Activated CD4-positive, alpha-beta T cell treated with anti-CD3 and anti-CD28 coated beads for 36 hours (primary cell): ENCODE measurements at regions not wholly inside any gene's neighbourhood (a gene's known extent, or its start where the extent isn't known, plus 50 kb on each side); places are given as distances from the start of the nearest gene placed in this dataset.

Experiments
- ATAC-seq: fragments of 200-7000 bp; cut with Tn5 transposase; one replicate; pipeline ENCODE4 v1.10.0; 2021; ENCODE audit warnings: mild to moderate bottlenecking, moderate library complexity
- CTCF ChIA-PET: fragments of 350-600 bp; sonication (Branson Sonifier 250); formaldehyde crosslinking; loops from one replicate; lab custom pipeline; 2021; ENCODE audit warnings: antibody characterized with exemption; lab: Charles Lee
- POLR2A ChIA-PET: fragments of 350-600 bp; sonication (Branson Sonifier 250); formaldehyde crosslinking; loops from one replicate; lab custom pipeline; 2021; ENCODE audit warnings: antibody characterized with exemption, inconsistent platforms; lab: Charles Lee
- DNase-seq: peaks from one replicate; pipeline ENCODE4 v3.0.0-alpha.2; 2020
- H3K27ac Mint-ChIP-seq: one replicate; pipeline ENCODE4 v1.8.0; 2021; ENCODE audit warnings: mixed read lengths
- H3K27me3 Mint-ChIP-seq: one replicate; pipeline ENCODE4 v1.8.0; 2021; ENCODE audit warnings: mixed read lengths
- H3K36me3 Mint-ChIP-seq: one replicate; pipeline ENCODE4 v1.8.0; 2021; ENCODE audit warnings: low read depth, mixed read lengths
- H3K4me1 Mint-ChIP-seq: one replicate; pipeline ENCODE4 v1.8.0; 2021; ENCODE audit warnings: mixed read lengths
- H3K4me3 Mint-ChIP-seq: one replicate; pipeline ENCODE4 v1.8.0; 2021; ENCODE audit warnings: mild to moderate bottlenecking, moderate library complexity, mixed read lengths
- H3K9me3 Mint-ChIP-seq: one replicate; pipeline ENCODE4 v1.8.0; 2021; ENCODE audit warnings: low read depth, mixed read lengths
- intact Hi-C, 2 experiments: fragments of 100-400 bp; cut with DNase I in 1 of 2; cut with micrococcal nuclease in 1 of 2; formaldehyde crosslinking; loops; one replicate each; pipeline versions ENCODE4 v1.14.2 to v1.15.1; 2022 to 2024; cut with DNase I, micrococcal nuclease

GRCh38 chr2:188833331-188833730 lies 140.8 kb upstream of the COL3A1 start:
- H3K4me1 Mint-ChIP-seq = no peaks in the 10 kb centered on the region
- ATAC-seq = no peak
- intact Hi-C loops = no loop called here

GRCh38 chr2:188833799-188834198 lies 140.4 kb upstream of the COL3A1 start:
- Mint-ChIP-seq H3K4me1 (no peaks in the 10 kb centered on the region), H3K27me3 (no peaks in the 10 kb centered on the region)
- intact Hi-C loops = no loop called here

More at GRCh38 chr2:188833331-188833730, 140.8 kb upstream of the COL3A1 start:
- Mint-ChIP-seq H3K36me3 (no peaks in the 10 kb centered on the region), H3K27ac (no peak overlapping the region), H3K4me3 (no peak overlapping the region), H3K9me3 (peaks cover 3% of the 10 kb centered on the region), H3K27me3 (no peaks in the 10 kb centered on the region)
- ChIA-PET CTCF (no interaction called here), POLR2A (no interaction called here)
- no peak for DNase-seq

GRCh38 chr2:188835006-188835405 lies 139.2 kb upstream of the COL3A1 start:
- Mint-ChIP-seq H3K27me3 (no peaks in the 10 kb centered on the region), H3K36me3 (no peaks in the 10 kb centered on the region), H3K27ac (no peak overlapping the region), H3K4me3 (no peak overlapping the region), H3K9me3 (peaks cover 7% of the 10 kb centered on the region), H3K4me1 (no peaks in the 10 kb centered on the region)
- ATAC-seq (no peak), DNase-seq (no peak)
- intact Hi-C loops = no loop called here
- ChIA-PET CTCF (no interaction called here), POLR2A (no interaction called here)

More at GRCh38 chr2:188833799-188834198, 140.4 kb upstream of the COL3A1 start:
- H3K4me3 Mint-ChIP-seq = no peak overlapping the region
- no peaks in the 10 kb centered on the region for H3K36me3 Mint-ChIP-seq
- no peak overlapping the region for H3K27ac Mint-ChIP-seq
- DNase-seq (no peak), ATAC-seq (no peak)
- ChIA-PET POLR2A (no interaction called here), CTCF (no interaction called here)
- peaks cover 7% of the 10 kb centered on the region for H3K9me3 Mint-ChIP-seq

- no peak for DNase-seq
- Mint-ChIP-seq H3K27ac (no peak overlapping the region), H3K4me1 (no peaks in the 10 kb centered on the region), H3K27me3 (no peaks in the 10 kb centered on the region), H3K9me3 (peaks cover 7% of the 10 kb centered on the region), H3K4me3 (no peak overlapping the region), H3K36me3 (no peaks in the 10 kb centered on the region)
- ChIA-PET CTCF (no interaction called here), POLR2A (no interaction called here)
- intact Hi-C loops = no loop called here
- no peak for ATAC-seq
Observed at GRCh38 chr2:188835821-188836220, 138.4 kb upstream of the COL3A1 start.

GRCh38 chr2:188845692-188846091 lies 128.5 kb upstream of the COL3A1 start:
- intact Hi-C loops = no loop called here
- DNase-seq = no peak
- no peak for ATAC-seq
- POLR2A ChIA-PET = no interaction called here
- CTCF ChIA-PET = no interaction called here
- no peaks in the 10 kb centered on the region for H3K4me1 Mint-ChIP-seq
- no peaks in the 10 kb centered on the region for H3K27me3 Mint-ChIP-seq
- H3K4me3 Mint-ChIP-seq = no peak overlapping the region
- H3K9me3 Mint-ChIP-seq = peaks cover 3% of the 10 kb centered on the region
- no peak overlapping the region for H3K27ac Mint-ChIP-seq
- no peaks in the 10 kb centered on the region for H3K36me3 Mint-ChIP-seq

- Mint-ChIP-seq H3K27me3 (no peaks in the 10 kb centered on the region), H3K4me3 (no peak overlapping the region), H3K4me1 (no peaks in the 10 kb centered on the region), H3K9me3 (peaks cover 3% of the 10 kb centered on the region), H3K27ac (no peak overlapping the region), H3K36me3 (no peaks in the 10 kb centered on the region)
- ChIA-PET POLR2A (no interaction called here), CTCF (no interaction called here)
- intact Hi-C loops = no loop called here
- DNase-seq (no peak), ATAC-seq (no peak)
Observed at GRCh38 chr2:188848887-188849435, 125.2 kb upstream of the COL3A1 start.

GRCh38 chr2:188850786-188851185 lies 123.4 kb upstream of the COL3A1 start:
- no peak for ATAC-seq

GRCh38 chr2:188851311-188851710 lies 122.9 kb upstream of the COL3A1 start:
- Mint-ChIP-seq H3K4me3 (no peak overlapping the region), H3K27me3 (no peaks in the 10 kb centered on the region), H3K27ac (no peak overlapping the region), H3K9me3 (peaks cover 3% of the 10 kb centered on the region), H3K4me1 (no peaks in the 10 kb centered on the region), H3K36me3 (no peaks in the 10 kb centered on the region)
- ATAC-seq (no peak), DNase-seq (no peak)
- intact Hi-C loops = no loop called here
- POLR2A ChIA-PET = no interaction called here
- CTCF ChIA-PET = no interaction called here

More at GRCh38 chr2:188850786-188851185, 123.4 kb upstream of the COL3A1 start:
- Mint-ChIP-seq H3K4me3 (no peak overlapping the region), H3K27ac (no peak overlapping the region), H3K36me3 (no peaks in the 10 kb centered on the region), H3K9me3 (peaks cover 3% of the 10 kb centered on the region), H3K4me1 (no peaks in the 10 kb centered on the region), H3K27me3 (no peaks in the 10 kb centered on the region)
- intact Hi-C loops = no loop called here
- POLR2A ChIA-PET = no interaction called here
- no peak for DNase-seq
- CTCF ChIA-PET = no interaction called here

- intact Hi-C loops = no loop called here
- no peak for ATAC-seq
Observed at GRCh38 chr2:188851826-188852225, 122.3 kb upstream of the COL3A1 start.

GRCh38 chr2:188852772-188853171 lies 121.4 kb upstream of the COL3A1 start:
- H3K27ac Mint-ChIP-seq = no peak overlapping the region
- CTCF ChIA-PET = interaction anchor here (0.8 to 1.4 kb wide), 2 partner anchors 15 to 136 kb away, joined by 3 to 4 read pairs; no protein-coding TSS in a partner anchor
- no peak for DNase-seq
- POLR2A ChIA-PET = no interaction called here
- intact Hi-C loops = no loop called here
- ATAC-seq = no peak
- no peaks in the 10 kb centered on the region for H3K27me3 Mint-ChIP-seq
- H3K4me3 Mint-ChIP-seq = no peak overlapping the region
- no peaks in the 10 kb centered on the region for H3K9me3 Mint-ChIP-seq
- no peaks in the 10 kb centered on the region for H3K4me1 Mint-ChIP-seq
- no peaks in the 10 kb centered on the region for H3K36me3 Mint-ChIP-seq

More at GRCh38 chr2:188851826-188852225, 122.3 kb upstream of the COL3A1 start:
- DNase-seq = no peak
- Mint-ChIP-seq H3K4me1 (no peaks in the 10 kb centered on the region), H3K36me3 (no peaks in the 10 kb centered on the region), H3K27ac (no peak overlapping the region), H3K4me3 (no peak overlapping the region), H3K27me3 (no peaks in the 10 kb centered on the region), H3K9me3 (no peaks in the 10 kb centered on the region)
- POLR2A ChIA-PET = no interaction called here
- CTCF ChIA-PET = no interaction called here

GRCh38 chr2:188853307-188853706 lies 120.9 kb upstream of the COL3A1 start:
- no peak for DNase-seq
- ChIA-PET CTCF (interaction anchor here (1.4 kb wide), 1 partner anchor 15 kb away, joined by 4 read pairs; no protein-coding TSS in a partner anchor), POLR2A (no interaction called here)
- Mint-ChIP-seq H3K4me1 (no peaks in the 10 kb centered on the region), H3K36me3 (no peaks in the 10 kb centered on the region), H3K27ac (no peak overlapping the region), H3K4me3 (no peak overlapping the region), H3K9me3 (no peaks in the 10 kb centered on the region), H3K27me3 (no peaks in the 10 kb centered on the region)
- no peak for ATAC-seq
- intact Hi-C loops = no loop called here

GRCh38 chr2:188865681-188866080 lies 108.5 kb upstream of the COL3A1 start:
- Mint-ChIP-seq H3K9me3 (peaks cover 16% of the 10 kb centered on the region), H3K36me3 (no peaks in the 10 kb centered on the region), H3K4me3 (no peak overlapping the region), H3K27ac (no peak overlapping the region), H3K4me1 (no peaks in the 10 kb centered on the region), H3K27me3 (peaks cover 1% of the 10 kb centered on the region)
- DNase-seq = no peak
- CTCF ChIA-PET = no interaction called here
- ATAC-seq = no peak
- POLR2A ChIA-PET = no interaction called here
- intact Hi-C loops = no loop called here
